ENCODE measurements at regions not wholly inside any gene's neighbourhood (a gene's known extent, or its start where the extent isn't known, plus 50 kb on each side); places are given as distances from the start of the nearest gene placed in this dataset.

GRCh38 chr21:24055696-24056095, 1551.6 kb downstream of the MRPL39 start:
- no peak for DNase-seq

DNA sequence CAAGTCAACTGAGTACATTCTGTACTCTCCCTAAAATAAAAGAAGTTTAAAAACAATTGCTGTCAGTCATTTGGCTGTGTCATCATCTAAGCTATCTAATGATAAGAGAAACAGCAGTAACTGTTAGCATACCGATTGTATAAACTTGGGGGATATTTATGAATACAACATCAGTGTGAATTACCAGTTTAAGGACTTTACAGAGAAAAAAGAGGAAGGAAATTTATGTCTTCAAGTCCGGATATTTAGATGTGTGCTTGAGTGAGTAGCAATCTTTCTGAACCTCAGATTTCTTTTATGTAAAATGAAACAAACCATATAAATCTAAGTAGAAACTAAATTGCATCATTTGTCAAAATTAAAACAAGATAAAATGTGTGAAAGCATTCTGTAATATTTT, 1557.0 kb downstream of the MRPL39 start:
- no peak for DNase-seq

GRCh38 chr21:24046829-24047443, 1560.3 kb downstream of the MRPL39 start:
- no peak for DNase-seq

DNA sequence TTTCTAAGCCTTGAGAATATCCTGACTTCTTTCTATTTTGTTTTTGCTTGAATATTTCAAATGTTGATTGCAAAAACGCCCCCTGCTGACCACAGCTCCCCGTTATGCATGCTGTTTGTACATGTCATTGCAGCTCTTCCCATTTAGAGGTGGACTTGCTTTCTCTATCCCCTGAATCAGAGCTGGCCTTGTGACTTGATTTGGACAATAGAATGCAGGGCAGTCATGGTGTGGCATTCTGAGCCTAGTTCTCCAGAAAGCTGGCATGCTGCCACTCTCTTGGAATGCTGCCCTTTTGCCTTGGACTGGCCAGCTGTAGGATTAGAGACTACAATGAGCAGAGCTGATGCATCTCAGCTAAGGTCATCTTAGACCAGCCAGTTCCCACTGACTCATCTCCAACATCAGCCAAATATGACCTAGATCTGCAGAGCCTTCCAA, 1561.5 kb downstream of the MRPL39 start:
- DNase-seq = peak in 1 of 2 experiments; percentile 3

GRCh38 chr21:24045373-24045772, 1561.9 kb downstream of the MRPL39 start:
- DNase-seq = no peak

GRCh38 chr21:24042687-24043086, 1564.6 kb downstream of the MRPL39 start:
- DNase-seq = no peak

DNA sequence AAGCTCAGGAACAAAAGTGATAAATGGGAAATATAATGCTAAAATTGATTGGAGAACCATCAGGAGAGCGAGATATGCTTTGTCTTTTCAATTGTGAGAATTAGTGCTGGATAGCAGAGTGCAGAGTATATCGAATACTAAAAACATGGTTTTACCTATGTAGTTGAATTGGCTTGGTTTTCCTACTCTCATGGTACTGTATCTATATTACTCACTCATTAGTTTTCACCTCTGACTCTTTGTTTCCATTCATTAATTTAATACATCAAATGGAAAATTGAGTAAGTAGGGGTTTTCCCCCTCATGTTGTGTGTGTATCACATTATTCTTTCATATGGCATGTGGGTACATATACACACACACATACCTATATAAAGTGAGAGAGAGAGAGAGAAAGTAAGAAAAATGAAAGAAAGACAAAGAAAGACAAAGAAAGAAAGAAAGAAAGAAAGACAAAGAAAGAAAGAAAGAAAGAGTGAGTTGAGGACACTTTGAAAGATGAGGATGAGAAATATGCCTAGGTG, 1574.5 kb downstream of the MRPL39 start:
- no peak for DNase-seq

GRCh38 chr21:24027396-24027795, 1579.9 kb downstream of the MRPL39 start:
- no peak for DNase-seq

DNA sequence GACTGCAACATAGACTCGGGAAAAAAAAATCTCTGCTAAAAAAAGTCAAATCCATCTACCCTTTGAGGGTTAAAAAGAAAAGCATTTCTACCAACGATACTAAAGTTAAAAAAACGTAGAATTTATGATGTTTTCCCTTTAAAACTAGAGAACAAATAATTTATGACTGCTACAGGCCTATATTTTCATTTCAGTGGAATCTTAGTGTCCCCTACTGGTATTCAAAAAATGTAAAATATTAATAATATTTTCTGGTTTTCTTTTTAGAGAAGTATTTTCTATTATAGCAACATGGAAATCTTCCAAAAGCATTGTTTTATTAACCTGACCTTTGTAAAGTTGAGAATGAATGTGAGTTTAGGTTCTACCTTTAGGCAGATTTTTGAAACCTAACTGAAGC, 1582.2 kb downstream of the MRPL39 start:
- no peak for DNase-seq

DNA sequence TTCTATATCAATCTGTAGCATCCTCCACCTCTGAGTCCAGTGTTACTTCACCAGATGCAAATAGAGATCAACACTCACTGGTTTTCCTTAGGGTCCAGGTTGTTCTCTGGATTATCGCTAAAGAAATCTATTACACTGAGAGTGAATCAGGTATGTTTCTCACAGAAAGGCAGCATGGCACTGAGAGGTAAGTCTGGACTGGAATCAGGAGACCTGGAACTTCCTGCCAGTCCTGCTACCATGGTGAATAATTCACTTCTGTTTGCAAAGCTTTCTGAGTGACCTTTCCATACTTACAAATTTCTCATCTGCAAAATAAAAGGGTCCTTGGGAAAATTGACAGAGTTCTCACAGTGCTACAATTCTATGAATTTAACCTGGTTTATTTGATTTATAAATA, 1583.3 kb downstream of the MRPL39 start:
- DNase-seq = no peak

DNA sequence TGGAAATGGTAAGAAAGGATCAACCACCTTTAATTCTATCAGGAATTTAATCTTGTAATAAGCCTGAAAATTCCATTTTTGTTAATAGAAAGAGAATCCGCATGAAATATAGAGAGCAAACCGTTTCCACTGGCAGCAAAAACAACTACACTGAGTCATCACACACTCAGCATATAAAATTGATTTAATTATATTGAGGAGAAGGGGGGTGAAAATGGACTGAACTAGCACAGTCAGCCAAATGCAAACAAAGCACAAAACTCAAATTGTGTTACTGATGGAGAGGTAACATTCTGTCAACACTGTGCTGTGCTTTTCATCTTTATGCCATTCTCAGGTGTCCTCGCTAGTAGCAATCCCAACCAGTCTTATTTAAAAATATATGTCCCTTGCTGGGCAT, 1583.9 kb downstream of the MRPL39 start:
- no peak for DNase-seq

GRCh38 chr21:24014381-24014780, 1592.9 kb downstream of the MRPL39 start:
- DNase-seq = no peak

- no peak for DNase-seq
These were observed 1596.2 kb downstream of the MRPL39 start for GRCh38 chr21:24011087-24011486.

- DNase-seq = no peak
These were observed 1599.7 kb downstream of the MRPL39 start for GRCh38 chr21:24007592-24007991.

- no peak for DNase-seq
These were observed 1620.3 kb downstream of the MRPL39 start for GRCh38 chr21:23986987-23987386.

DNA sequence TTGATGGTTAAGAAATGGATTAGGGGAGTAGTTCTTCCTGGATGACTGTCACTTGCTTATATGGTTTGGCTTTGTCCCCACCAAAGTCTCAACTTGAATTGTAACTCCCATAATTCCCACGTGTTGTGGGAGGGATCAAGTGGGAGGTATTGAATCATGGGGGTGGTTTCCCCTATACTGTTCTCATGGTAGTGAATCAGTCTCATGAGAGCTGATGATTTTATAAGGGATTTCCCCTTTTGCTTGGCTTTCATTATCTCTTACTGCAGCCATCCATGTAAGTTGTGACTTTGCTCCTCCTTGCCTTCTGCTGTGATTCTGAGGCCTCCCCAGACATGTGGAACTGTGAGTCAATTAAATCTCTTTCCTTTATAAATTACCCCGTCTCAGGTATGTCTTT, 1621.1 kb downstream of the MRPL39 start:
- DNase-seq = no peak

DNA sequence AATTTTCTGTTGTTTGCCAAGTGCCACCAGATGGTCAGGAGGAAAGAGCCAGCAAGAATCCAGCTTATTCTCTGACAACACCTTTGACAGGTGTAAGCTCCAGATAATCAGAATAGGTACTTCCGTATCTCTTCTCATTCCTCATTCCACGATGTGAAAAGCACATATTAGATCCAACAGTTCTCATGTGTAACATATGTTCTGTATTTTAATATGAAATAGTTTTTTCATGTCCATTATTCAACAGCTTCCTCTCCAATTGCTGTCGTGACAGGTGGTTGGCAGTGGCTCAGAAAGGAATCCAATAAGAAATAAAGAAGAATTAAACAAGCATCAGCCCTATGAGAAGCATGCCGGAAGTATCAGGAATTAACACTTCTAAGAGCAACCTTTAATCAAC, 1624.7 kb downstream of the MRPL39 start:
- DNase-seq = no peak

DNA sequence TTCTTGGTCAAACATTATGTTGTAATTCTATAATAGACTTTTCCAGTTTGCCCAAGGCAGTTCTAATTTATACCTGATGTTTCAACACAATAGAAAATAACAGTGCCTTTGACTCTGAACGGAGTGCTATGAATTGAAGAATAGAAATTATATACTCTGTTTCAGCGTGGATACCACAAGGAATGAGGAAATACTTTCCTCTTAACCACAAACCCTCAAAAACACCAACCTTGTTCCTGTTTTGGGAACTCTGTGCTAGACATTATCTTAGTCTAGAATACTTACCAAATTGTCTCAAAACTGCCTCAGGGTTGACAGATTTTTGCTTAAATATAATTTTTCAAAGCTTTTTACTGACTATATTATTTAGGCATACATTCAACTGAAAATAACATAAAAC, 1629.3 kb downstream of the MRPL39 start:
- no peak for DNase-seq

DNA sequence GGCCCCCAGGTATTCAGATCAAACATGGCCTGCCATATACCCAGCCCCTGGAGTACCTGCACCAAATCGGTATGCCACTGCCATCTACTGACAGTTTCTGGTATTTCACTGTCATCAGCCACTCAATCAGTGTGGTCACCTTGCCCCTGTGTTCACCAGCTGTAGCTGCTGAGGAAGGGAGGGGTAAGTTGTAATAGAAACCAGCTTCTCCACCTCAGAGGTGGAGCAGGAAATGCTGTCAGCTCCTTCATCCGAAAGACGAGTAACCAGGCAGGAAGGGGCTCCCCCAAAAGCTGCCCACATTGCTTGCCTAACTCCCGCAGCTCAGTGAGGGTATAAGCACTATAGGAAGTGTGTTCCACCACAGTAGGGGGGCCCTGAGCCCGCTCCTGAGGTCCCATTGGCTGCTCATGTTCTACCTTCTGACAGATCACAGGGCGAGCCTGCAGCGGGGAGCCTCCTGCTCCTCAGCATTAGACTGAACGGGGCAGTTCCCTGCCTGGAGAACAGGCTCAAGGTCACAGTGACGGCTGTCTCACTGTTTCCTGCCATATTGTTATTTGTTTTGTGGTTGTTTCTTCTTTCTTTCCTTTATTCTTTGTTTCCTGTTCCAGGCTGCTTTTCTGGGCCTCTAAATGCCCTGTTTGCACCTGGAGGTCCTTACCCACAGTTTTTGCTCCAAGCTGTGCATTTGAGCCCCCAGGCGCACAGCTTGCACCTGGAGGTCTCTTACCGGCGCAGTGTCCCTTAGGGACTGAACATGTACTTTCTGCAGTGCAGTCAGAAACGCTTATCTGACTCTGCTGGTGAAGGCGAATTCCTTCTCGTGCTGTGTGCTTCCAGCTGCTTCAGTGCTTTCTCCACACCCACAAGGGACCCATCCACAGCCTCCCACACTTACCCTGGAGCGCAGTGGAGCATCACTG, 1638.3 kb downstream of the MRPL39 start:
- peak; percentile 44 to 58 for DNase-seq

DNA sequence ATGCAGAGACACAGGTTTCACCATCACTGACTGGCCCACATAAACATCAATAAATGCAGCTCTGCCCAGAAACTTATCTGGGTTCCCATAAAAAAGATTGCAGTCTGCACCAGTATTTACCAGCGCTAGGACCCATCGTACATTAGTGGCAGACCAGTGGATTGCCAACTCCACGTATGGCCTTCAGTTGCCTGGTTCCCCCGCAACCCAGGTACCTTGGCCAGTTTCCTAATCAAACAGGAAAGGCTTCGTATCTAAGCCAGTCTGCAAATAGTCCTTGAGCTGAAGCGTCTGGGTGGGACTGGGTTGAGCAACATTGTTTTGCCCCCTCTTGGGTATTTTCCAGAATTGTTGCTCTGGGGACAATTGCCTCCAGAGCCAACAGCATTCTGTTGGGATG, 1639.3 kb downstream of the MRPL39 start:
- no peak for DNase-seq

GRCh38 chr21:23963454-23963853, 1643.8 kb downstream of the MRPL39 start:
- DNase-seq = no peak

GRCh38 chr21:23960769-23961168, 1646.5 kb downstream of the MRPL39 start:
- DNase-seq = no peak

DNA sequence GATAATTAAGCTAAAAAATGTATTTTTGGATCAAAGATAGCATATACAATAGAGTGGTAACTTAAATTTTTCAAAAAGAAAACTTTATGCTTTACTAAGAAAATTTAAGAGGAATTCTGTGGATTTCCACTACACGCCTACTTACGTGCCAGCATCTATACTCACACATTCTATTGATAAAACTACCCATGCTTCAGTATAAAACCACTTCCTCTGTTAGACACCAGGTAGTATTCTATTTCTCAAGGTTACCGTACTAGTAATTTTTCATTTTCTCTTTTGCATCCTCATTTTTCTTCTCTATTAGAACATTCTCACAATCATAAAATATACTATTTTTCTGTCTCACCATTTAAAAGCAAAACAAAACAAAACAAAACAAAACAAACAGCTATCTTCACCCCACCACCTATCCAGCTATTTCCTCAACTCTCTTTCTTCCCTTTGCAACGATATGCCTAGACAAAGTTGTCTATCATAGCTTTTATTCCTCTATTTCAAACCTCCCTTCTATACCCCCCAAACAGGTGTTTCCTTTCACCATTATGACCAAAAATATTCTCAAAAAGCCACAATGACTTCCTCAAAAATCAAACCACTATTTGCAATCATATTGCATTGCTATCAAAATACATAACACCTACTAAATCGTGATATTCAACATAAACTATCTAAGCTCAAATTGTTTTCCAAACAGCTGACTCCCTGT, 1652.0 kb downstream of the MRPL39 start:
- DNase-seq = no peak
